H1 (cell line): ENCODE measurements at regions not wholly inside any gene's neighbourhood (a gene's known extent, or its start where the extent isn't known, plus 50 kb on each side); places are given as distances from the start of the nearest gene placed in this dataset.

Source experiments
- CTCF ChIA-PET: fragments of 300-600 bp; sonication (Branson Sonifier 250); formaldehyde crosslinking; loops from one replicate; lab custom pipeline; 2021; ENCODE audit not compliant: partially characterized antibody; lab: Charles Lee
- POLR2A ChIA-PET: fragments of 300-600 bp; sonication (Branson Sonifier 250); formaldehyde crosslinking; loops from one replicate; lab custom pipeline; 2021; ENCODE audit warnings: inconsistent platforms; ENCODE audit not compliant: partially characterized antibody; lab: Charles Lee
- DNase-seq, 2 experiments: peaks; one replicate each; pipeline versions ENCODE4 v3.0.0 to v3.0.0-alpha.2; 2010 to 2022; ENCODE audit warnings: low spot score in 2 of 2, low read depth in 1 of 2, mixed read lengths in 1 of 2
- FAIRE-seq: peaks from 2 replicates; lab custom pipeline; 2011; peaks lifted over from hg19 to GRCh38; lab: Jason Lieb, UNC
- H2AFZ ChIP-seq: 2 replicates; pipeline ENCODE4 v1.8.1; 2012; ENCODE audit warnings: low read length, inconsistent platforms
- H2AK5ac ChIP-seq: 2 replicates; pipeline ENCODE4 v1.6.1; 2013; ENCODE audit warnings: low read depth, low read length
- H2BK120ac ChIP-seq: replicated peaks from 2 replicates; pipeline ENCODE3; 2013; ENCODE audit warnings: low read depth, low read length, inconsistent platforms
- H2BK12ac ChIP-seq: 2 replicates; pipeline ENCODE4 v1.6.1; 2013; ENCODE audit warnings: low read depth, low read length
- H2BK15ac ChIP-seq: 2 replicates; pipeline ENCODE4 v1.6.1; 2013; ENCODE audit warnings: low read length
- H2BK20ac ChIP-seq: 2 replicates; pipeline ENCODE4 v1.6.1; 2013; ENCODE audit warnings: low read length
- H2BK5ac ChIP-seq: 2 replicates; pipeline ENCODE4 v1.6.1; 2013; ENCODE audit warnings: low read depth, low read length
- H3K14ac ChIP-seq: 2 replicates; pipeline ENCODE4 v1.6.1; 2013; ENCODE audit warnings: inconsistent platforms; ENCODE audit not compliant: insufficient read length
- H3K18ac ChIP-seq: 2 replicates; pipeline ENCODE4 v1.6.1; 2013; ENCODE audit warnings: low read length; ENCODE audit errors: extremely low read depth
- H3K23ac ChIP-seq: 2 replicates; pipeline ENCODE4 v1.6.1; 2013; ENCODE audit warnings: inconsistent platforms; ENCODE audit not compliant: insufficient read length
- H3K23me2 ChIP-seq: 2 replicates; pipeline ENCODE4 v1.6.1; 2013; ENCODE audit warnings: low read depth, low read length
- H3K27ac ChIP-seq: 2 replicates; pipeline ENCODE4 v1.6.1; 2011; ENCODE audit warnings: low read depth, low read length, inconsistent platforms
- H3K27me3 ChIP-seq, 4 experiments: replicated peaks in 1 of 4; 1 replicate in 1 of 4; 2 replicates in 3 of 4; pipeline versions ENCODE4 v1.6.1 to v1.8.1; 2011 to 2013; ENCODE audit warnings: low read length in 3 of 4, mild to moderate bottlenecking in 3 of 4, inconsistent platforms in 2 of 4, mixed read lengths in 2 of 4, moderate library complexity in 1 of 4; ENCODE audit not compliant: control insufficient read depth in 3 of 4, insufficient read depth in 3 of 4; ENCODE audit errors: extremely low read depth in 1 of 4
- H3K36me3 ChIP-seq, 4 experiments: 2 replicates each; pipeline versions ENCODE4 v1.6.1 to v1.8.1; 2011 to 2013; ENCODE audit warnings: mild to moderate bottlenecking in 4 of 4, low read length in 3 of 4, moderate library complexity in 2 of 4, control low read depth in 1 of 4, inconsistent platforms in 1 of 4; ENCODE audit not compliant: insufficient read depth in 4 of 4, control insufficient read depth in 2 of 4
- H3K4ac ChIP-seq: replicated peaks from 2 replicates; pipeline ENCODE3; 2013; ENCODE audit warnings: low read length, low read depth, mixed read lengths, inconsistent platforms; ENCODE audit not compliant: insufficient read length
- H3K4me1 ChIP-seq, 4 experiments: replicated peaks in 1 of 4; 1 replicate in 1 of 4; 2 replicates in 3 of 4; pipeline versions ENCODE4 v1.6.1 to v1.8.1; 2011 to 2013; ENCODE audit warnings: low read length in 3 of 4, inconsistent platforms in 2 of 4, mixed read lengths in 1 of 4; ENCODE audit not compliant: insufficient read depth in 4 of 4, control insufficient read depth in 3 of 4
- H3K4me2 ChIP-seq, 2 experiments: 2 replicates each; pipeline versions ENCODE4 v1.6.1 to v1.8.1; 2011 to 2013; ENCODE audit warnings: low read depth in 2 of 2, low read length in 2 of 2, control low read depth in 1 of 2, inconsistent platforms in 1 of 2, mild to moderate bottlenecking in 1 of 2; ENCODE audit not compliant: insufficient read depth in 1 of 2
- H3K4me3 ChIP-seq, 4 experiments: fragments of 200-600, 300-600 bp in 1 of 4; sonication (generic), shearing (Covaris generic), sonication (Bioruptor Twin) in 1 of 4; 2 replicates each; pipeline versions ENCODE4 v1.5.1 to v1.8.1; 2011 to 2016; ENCODE audit warnings: low read length in 4 of 4, low read depth in 3 of 4, control low read depth in 2 of 4, inconsistent platforms in 2 of 4, mild to moderate bottlenecking in 2 of 4, mixed read lengths in 1 of 4, moderate library complexity in 1 of 4; ENCODE audit not compliant: insufficient read depth in 2 of 4; ENCODE audit errors: extremely low read depth in 1 of 4
- H3K56ac ChIP-seq: replicated peaks from 2 replicates; pipeline ENCODE3; 2013; ENCODE audit warnings: low read depth, mild to moderate bottlenecking, mixed read lengths, low read length, inconsistent platforms; ENCODE audit not compliant: insufficient read length
- H3K79me1 ChIP-seq: 2 replicates; pipeline ENCODE4 v1.6.1; 2013; ENCODE audit warnings: low read depth, low read length, control low read depth
- H3K79me2 ChIP-seq, 2 experiments: 2 replicates each; pipeline versions ENCODE4 v1.6.1 to v1.8.1; 2012 to 2013; ENCODE audit warnings: low read length in 2 of 2, mild to moderate bottlenecking in 2 of 2, inconsistent platforms in 1 of 2; ENCODE audit not compliant: insufficient read depth in 2 of 2, control insufficient read depth in 1 of 2
- H3K9ac ChIP-seq, 4 experiments: replicated peaks in 1 of 4; 1 replicate in 1 of 4; 2 replicates in 3 of 4; pipeline versions ENCODE4 v1.6.1 to v1.8.1; 2011 to 2013; ENCODE audit warnings: low read depth in 3 of 4, low read length in 3 of 4, control low read depth in 2 of 4, mild to moderate bottlenecking in 2 of 4, moderate library complexity in 2 of 4, inconsistent platforms in 1 of 4; ENCODE audit errors: extremely low read depth in 1 of 4
- H3K9me3 ChIP-seq, 2 experiments: 2 replicates each; pipeline versions ENCODE4 v1.6.1 to v1.8.1; 2012 to 2013; ENCODE audit warnings: mild to moderate bottlenecking in 2 of 2, moderate library complexity in 2 of 2, control low read depth in 1 of 2, inconsistent platforms in 1 of 2, low read depth in 1 of 2, low read length in 1 of 2, mixed read lengths in 1 of 2; ENCODE audit not compliant: insufficient read depth in 2 of 2
- H4K20me1 ChIP-seq, 2 experiments: replicated peaks in 1 of 2; 2 replicates each; pipeline versions ENCODE3 to v1.8.1; 2011 to 2013; ENCODE audit warnings: inconsistent platforms in 2 of 2, low read length in 2 of 2, mild to moderate bottlenecking in 1 of 2; ENCODE audit not compliant: insufficient read depth in 2 of 2, control insufficient read depth in 1 of 2
- H4K5ac ChIP-seq: 2 replicates; pipeline ENCODE4 v1.6.1; 2013; ENCODE audit warnings: low read length, low read depth, mixed read lengths, inconsistent platforms; ENCODE audit not compliant: insufficient read length
- H4K8ac ChIP-seq: 2 replicates; pipeline ENCODE4 v1.8.0; 2013; ENCODE audit warnings: mild to moderate bottlenecking, moderate library complexity, low read length, inconsistent platforms; ENCODE audit not compliant: insufficient read depth; ENCODE audit errors: extremely low read depth
- H4K91ac ChIP-seq: replicated peaks from 2 replicates; pipeline ENCODE3; 2013; ENCODE audit warnings: low read length, mixed read lengths, inconsistent platforms; ENCODE audit not compliant: insufficient read length
- EP300 ChIP-seq, 2 experiments: IDR thresholded peaks; 1 replicate in 1 of 2; 2 replicates in 1 of 2; pipeline ENCODE4 v1.6.1; 2011 to 2012; ENCODE audit warnings: low read depth in 2 of 2, low read length in 2 of 2, mild to moderate bottlenecking in 2 of 2, borderline replicate concordance in 1 of 2, inconsistent platforms in 1 of 2, moderate library complexity in 1 of 2
- WGBS, 2 experiments: shearing (Covaris generic) in 1 of 2; methylation state at CpG; one replicate each; pipeline versions ENCODE4 v1.1.6 to v1.1.7; 2013 to 2015; ENCODE audit warnings: low lambda C conversion rate in 2 of 2, mixed read lengths in 2 of 2, inconsistent platforms in 1 of 2, low coverage in 1 of 2, missing lambda C conversion rate in 1 of 2; ENCODE audit not compliant: insufficient replicate concordance in 2 of 2, insufficient coverage in 1 of 2, insufficient read length in 1 of 2; ENCODE audit errors: extremely low coverage in 1 of 2, missing lambda C conversion rate in 1 of 2; 5-methylcytosine and 5-hydroxymethylcytosine counted together
- TF ChIP-seq, protein P1 (sequence below): IDR thresholded peaks from 2 replicates; pipeline ENCODE4 v1.6.1; 2012; ENCODE audit warnings: inconsistent platforms

DNA sequence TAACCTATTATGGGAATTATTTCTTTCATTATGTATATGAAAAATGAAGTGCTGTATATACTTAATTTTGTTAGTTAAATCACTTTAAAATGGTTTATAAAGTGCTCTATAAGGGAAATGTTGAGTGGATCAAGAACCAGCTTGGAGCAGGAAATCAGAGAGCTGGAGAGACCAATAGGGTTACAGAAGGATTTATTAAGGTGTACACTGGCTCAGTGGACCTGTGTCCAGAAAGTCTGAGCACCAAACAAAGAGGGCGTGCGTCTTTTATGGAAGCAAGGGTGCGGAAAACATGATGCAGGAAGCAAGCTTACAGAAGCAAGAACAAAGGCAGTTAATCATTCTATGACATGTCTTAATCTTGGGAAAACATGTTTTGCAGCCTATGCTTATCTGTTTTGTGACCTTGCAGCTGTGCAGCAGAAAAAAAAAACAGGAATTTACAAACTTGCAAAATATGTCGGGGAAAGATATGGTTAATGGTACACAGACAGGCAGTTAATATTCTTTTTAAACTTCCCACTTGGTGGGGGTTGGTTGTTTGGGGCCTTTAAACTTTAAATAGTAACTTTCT, 65.2 kb upstream of the SLC35G4 start:
- FAIRE-seq (no peak), DNase-seq (no peak)
- Histone ChIP-seq H2AFZ (no peak overlapping the region), H3K79me2 (no peaks in the 10 kb centered on the region), H4K20me1 (no peaks in the 10 kb centered on the region), H3K27me3 (no peaks in the 10 kb centered on the region), H2BK15ac (no peak overlapping the region), H3K23ac (no peak overlapping the region), H3K9me3 (peaks cover 12 to 20% of the 10 kb centered on the region in 2 experiments; a peak in 3 of 4 replicates), H2AK5ac (no peak overlapping the region), H3K36me3 (no peaks in the 10 kb centered on the region), H3K23me2 (no peaks in the 10 kb centered on the region), H3K4ac (no peak overlapping the region), H4K8ac (no peak overlapping the region), H3K4me1 (peaks cover 0 to 2% (median under 1%) of the 10 kb centered on the region in 4 experiments; a peak in 1 of 7 replicates), H2BK5ac (no peak overlapping the region), H3K4me3 (no peak overlapping the region), H3K56ac (no peak overlapping the region), H2BK12ac (no peak overlapping the region), H3K79me1 (no peaks in the 10 kb centered on the region), H3K27ac (no peak overlapping the region), H3K18ac (no peak overlapping the region), H4K91ac (no peak overlapping the region), H3K4me2 (no peak overlapping the region), H2BK120ac (no peak overlapping the region), H2BK20ac (no peak overlapping the region), H3K14ac (no peak overlapping the region), H3K9ac (no peak overlapping the region), H4K5ac (no peak overlapping the region)
- POLR2A ChIA-PET = no interaction called here
- 95% methylated on average over 4 of the region's 4 CpGs; no CpG with 5 or more reads in 1 of the 2 experiments for WGBS, 2 experiments
- TF ChIP-seq EP300 (IDR thresholded peaks at IDR 0.05; ENCODE audit: borderline replicate concordance in 1 of 2, low read depth in 2 of 2, low read length in 2 of 2) = peak in 1 of 2 experiments; percentile 30; a peak in 1 of 3 replicates
- TF ChIP-seq, protein P1, sequence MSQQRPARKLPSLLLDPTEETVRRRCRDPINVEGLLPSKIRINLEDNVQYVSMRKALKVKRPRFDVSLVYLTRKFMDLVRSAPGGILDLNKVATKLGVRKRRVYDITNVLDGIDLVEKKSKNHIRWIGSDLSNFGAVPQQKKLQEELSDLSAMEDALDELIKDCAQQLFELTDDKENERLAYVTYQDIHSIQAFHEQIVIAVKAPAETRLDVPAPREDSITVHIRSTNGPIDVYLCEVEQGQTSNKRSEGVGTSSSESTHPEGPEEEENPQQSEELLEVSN = no peak
- CTCF ChIA-PET = interaction anchor here (1.1 to 6.3 kb wide), 2 partner anchors 8 to 25 kb away, joined by 3 to 37 read pairs; no protein-coding TSS in a partner anchor
